ENCODE measurements at regions not wholly inside any gene's neighbourhood (a gene's known extent, or its start where the extent isn't known, plus 50 kb on each side); places are given as distances from the start of the nearest gene placed in this dataset.
A peak's percentile ranks its signal among the peaks of the same experiment; 100 is the strongest.

DNA sequence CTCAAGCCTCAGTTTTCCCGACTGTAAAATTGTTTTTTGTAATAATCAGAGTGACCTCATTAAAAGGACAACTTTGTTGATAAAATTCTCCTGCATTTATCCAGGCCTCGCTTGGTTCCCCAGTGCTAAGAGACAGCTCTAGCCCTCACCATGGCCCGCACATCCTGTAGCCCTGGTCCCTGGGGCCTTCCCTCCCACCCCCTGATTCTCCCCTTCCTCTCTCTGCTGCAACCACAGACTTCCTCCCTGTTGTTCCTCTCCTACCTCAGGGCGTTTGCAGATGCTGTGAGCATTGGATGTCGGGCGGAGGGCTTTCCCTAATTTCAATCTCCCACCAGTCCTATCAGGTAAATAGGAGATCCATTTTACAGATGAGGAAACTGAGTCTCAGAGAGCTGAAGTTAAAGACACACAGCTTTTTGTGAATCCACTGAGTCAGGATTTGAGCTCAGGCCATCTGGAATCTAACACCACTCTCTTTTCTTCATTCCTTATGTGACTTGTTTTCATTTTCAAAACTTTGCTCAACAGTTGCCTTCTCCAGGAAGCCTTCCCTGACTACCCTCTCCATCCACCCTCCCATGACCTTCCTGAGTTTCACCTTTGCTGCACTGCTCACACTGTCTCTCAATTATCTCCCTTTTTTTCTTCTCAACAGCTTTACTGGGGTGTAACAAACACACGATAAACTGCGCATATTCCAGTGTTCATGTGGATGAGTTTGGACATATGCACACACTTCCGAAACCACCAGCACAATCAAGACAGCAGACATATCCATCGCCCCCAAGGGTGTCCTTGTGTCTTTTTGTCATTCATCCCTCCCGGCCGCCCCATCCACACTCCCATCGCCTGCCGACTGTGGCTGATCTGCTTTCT, 107.1 kb downstream of the CEBPB start (continued):
- TF ChIP-seq ZFX (CRISPR knock-in tag; IDR thresholded peaks at IDR 0.05): no peak
- no peak for TF ChIP-seq LEF1 (IDR thresholded peaks at IDR 0.05)
- TF ChIP-seq, protein P1, sequence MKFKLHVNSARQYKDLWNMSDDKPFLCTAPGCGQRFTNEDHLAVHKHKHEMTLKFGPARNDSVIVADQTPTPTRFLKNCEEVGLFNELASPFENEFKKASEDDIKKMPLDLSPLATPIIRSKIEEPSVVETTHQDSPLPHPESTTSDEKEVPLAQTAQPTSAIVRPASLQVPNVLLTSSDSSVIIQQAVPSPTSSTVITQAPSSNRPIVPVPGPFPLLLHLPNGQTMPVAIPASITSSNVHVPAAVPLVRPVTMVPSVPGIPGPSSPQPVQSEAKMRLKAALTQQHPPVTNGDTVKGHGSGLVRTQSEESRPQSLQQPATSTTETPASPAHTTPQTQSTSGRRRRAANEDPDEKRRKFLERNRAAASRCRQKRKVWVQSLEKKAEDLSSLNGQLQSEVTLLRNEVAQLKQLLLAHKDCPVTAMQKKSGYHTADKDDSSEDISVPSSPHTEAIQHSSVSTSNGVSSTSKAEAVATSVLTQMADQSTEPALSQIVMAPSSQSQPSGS (CRISPR knock-in tag; IDR thresholded peaks at IDR 0.05): no peak
- no peak for TF ChIP-seq MLX (CRISPR knock-in tag; conservative IDR thresholded peaks at IDR 0.05)
- no peak for TF ChIP-seq MYNN (IDR thresholded peaks at IDR 0.05)
- no peak for TF ChIP-seq MYNN (CRISPR knock-in tag; IDR thresholded peaks at IDR 0.05)
- TF ChIP-seq MEIS2 (IDR thresholded peaks at IDR 0.05; ENCODE audit: partially characterized antibody): no peak
- no peak for TF ChIP-seq SIRT6 (IDR thresholded peaks at IDR 0.05; ENCODE audit: low read depth, low read length)
- no peak for TF ChIP-seq FOXM1 (IDR thresholded peaks at IDR 0.05; ENCODE audit: low read depth)
- no peak for TF ChIP-seq FOXM1 (CRISPR knock-in tag; IDR thresholded peaks at IDR 0.05; ENCODE audit: low read depth)
- no peak for TF ChIP-seq KLF16 (IDR thresholded peaks at IDR 0.05)
- no peak for TF ChIP-seq ZNF133 (CRISPR knock-in tag; IDR thresholded peaks at IDR 0.05)
- peak; percentile 32; the same call in 1 of the 2 replicates for TF ChIP-seq PTBP1 (IDR thresholded peaks at IDR 0.05; ENCODE audit: low read depth, low read length)
- TF ChIP-seq GTF3C2 (IDR thresholded peaks at IDR 0.05; ENCODE audit: borderline replicate concordance, extremely low read depth, insufficient read length): peak; percentile 7
- TF ChIP-seq SREBF1 (IDR thresholded peaks at IDR 0.05; ENCODE audit: borderline replicate concordance, low read depth, low read length): no peak
- TF ChIP-seq ILK (tag; IDR thresholded peaks at IDR 0.05; ENCODE audit: borderline replicate concordance, low read depth): no peak
- TF ChIP-seq HDAC1 (IDR thresholded peaks at IDR 0.05): 0 out of 4 replicates have a peak, but pooled peaks of 1 of the 2 experiments have one; percentile 58
- no peak for TF ChIP-seq ZNF184 (CRISPR knock-in tag; IDR thresholded peaks at IDR 0.05)
- no peak for TF ChIP-seq EZH2 (IDR thresholded peaks at IDR 0.05; ENCODE audit: borderline replicate concordance, low read depth, low read length)
- TF ChIP-seq, protein P2, sequence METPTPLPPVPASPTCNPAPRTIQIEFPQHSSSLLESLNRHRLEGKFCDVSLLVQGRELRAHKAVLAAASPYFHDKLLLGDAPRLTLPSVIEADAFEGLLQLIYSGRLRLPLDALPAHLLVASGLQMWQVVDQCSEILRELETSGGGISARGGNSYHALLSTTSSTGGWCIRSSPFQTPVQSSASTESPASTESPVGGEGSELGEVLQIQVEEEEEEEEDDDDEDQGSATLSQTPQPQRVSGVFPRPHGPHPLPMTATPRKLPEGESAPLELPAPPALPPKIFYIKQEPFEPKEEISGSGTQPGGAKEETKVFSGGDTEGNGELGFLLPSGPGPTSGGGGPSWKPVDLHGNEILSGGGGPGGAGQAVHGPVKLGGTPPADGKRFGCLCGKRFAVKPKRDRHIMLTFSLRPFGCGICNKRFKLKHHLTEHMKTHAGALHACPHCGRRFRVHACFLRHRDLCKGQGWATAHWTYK (CRISPR knock-in tag; IDR thresholded peaks at IDR 0.05): no peak
- peak; percentile 97 for TF ChIP-seq ADNP (tag; IDR thresholded peaks at IDR 0.05)

Measured in K562 (cell line).